ENCODE measurements at regions not wholly inside any gene's neighbourhood (a gene's known extent, or its start where the extent isn't known, plus 50 kb on each side); places are given as distances from the start of the nearest gene placed in this dataset.

- TF ChIP-seq SMARCB1 (IDR thresholded peaks at IDR 0.05; ENCODE audit: insufficient read length, low read depth) (no peak), CTCF (IDR thresholded peaks at IDR 0.05 in 2 of 3, conservative IDR thresholded peaks at IDR 0.05 in 1 of 3; ENCODE audit: insufficient read depth in 2 of 3, low read depth in 1 of 3, low read length in 3 of 3) (no peak), MYC (IDR thresholded peaks at IDR 0.05; ENCODE audit: low read depth, low read length) (no peak), MYC (CRISPR knock-in tag; IDR thresholded peaks at IDR 0.05; ENCODE audit: borderline replicate concordance, low read depth) (no peak)
Measured at GRCh38 chr2:239590995-239591915, 190.4 kb upstream of the HDAC4 start.
